WTC11 (cell line): ENCODE measurements at regions not wholly inside any gene's neighbourhood (a gene's known extent, or its start where the extent isn't known, plus 50 kb on each side); places are given as distances from the start of the nearest gene placed in this dataset.

Experiments used
- ATAC-seq: fragments of 200-7000 bp; cut with Tn5 transposase; 2 replicates; pipeline ENCODE4 v1.10.0; 2021; ENCODE audit warnings: mild to moderate bottlenecking, moderate library complexity
- CTCF ChIA-PET: fragments of 300-600 bp; sonication (Branson Sonifier 250); formaldehyde crosslinking; loops from one replicate; lab custom pipeline; 2021; ENCODE audit warnings: antibody characterized with exemption; lab: Charles Lee
- POLR2A ChIA-PET: fragments of 350-600 bp; sonication (Branson Sonifier 250); formaldehyde crosslinking; loops from one replicate; lab custom pipeline; 2021; ENCODE audit warnings: antibody characterized with exemption; lab: Charles Lee
- DNase-seq: peaks from one replicate; pipeline ENCODE4 v3.0.0; 2021; ENCODE audit warnings: low spot score
- H3K27ac Mint-ChIP-seq: 2 replicates; pipeline ENCODE4 v1.8.0; 2021; ENCODE audit warnings: mixed read lengths
- H3K27me3 Mint-ChIP-seq: 2 replicates; pipeline ENCODE4 v1.8.0; 2021; ENCODE audit warnings: low read depth, mild to moderate bottlenecking, moderate library complexity, mixed read lengths
- H3K36me3 Mint-ChIP-seq: 2 replicates; pipeline ENCODE4 v1.8.0; 2021; ENCODE audit warnings: mixed read lengths
- H3K4me1 Mint-ChIP-seq: 2 replicates; pipeline ENCODE4 v1.8.0; 2022; ENCODE audit warnings: mixed read lengths
- H3K4me3 Mint-ChIP-seq: 2 replicates; pipeline ENCODE4 v1.8.0; 2021; ENCODE audit warnings: mild to moderate bottlenecking, moderate library complexity, mixed read lengths
- H3K9me3 Mint-ChIP-seq: 2 replicates; pipeline ENCODE4 v1.8.0; 2021; ENCODE audit warnings: mixed read lengths
- CBFB ChIP-seq: sonication (generic); formaldehyde crosslinking; IDR thresholded peaks from 2 replicates; pipeline ENCODE4 v1.8.1; 2022; ENCODE audit warnings: mild to moderate bottlenecking, low read depth, missing genetic modification reagents
- GRHL2 ChIP-seq: fragments of 250-450 bp; sonication (Bioruptor Pico); IDR thresholded peaks from 2 replicates; pipeline ENCODE4 v1.8.0; 2022; ENCODE audit warnings: mild to moderate bottlenecking, moderate library complexity; ENCODE audit not compliant: insufficient replicate concordance, severe bottlenecking
- HMGA2 ChIP-seq: fragments of 250-450 bp; sonication (Bioruptor Pico); IDR thresholded peaks from 2 replicates; pipeline ENCODE4 v1.4.0; 2021; ENCODE audit warnings: mild to moderate bottlenecking, moderate library complexity
- MXD4 ChIP-seq: fragments of 250-450 bp; sonication (Bioruptor Pico); IDR thresholded peaks from 2 replicates; pipeline ENCODE4 v1.8.0; 2021; ENCODE audit warnings: mild to moderate bottlenecking, moderate library complexity, borderline replicate concordance
- NFATC4 ChIP-seq: fragments of 250-450 bp; sonication (Bioruptor Pico); IDR thresholded peaks from 2 replicates; pipeline ENCODE4 v1.9.0; 2021; ENCODE audit warnings: mild to moderate bottlenecking
- NFE2L1 ChIP-seq: sonication (generic); formaldehyde crosslinking; IDR thresholded peaks from 2 replicates; pipeline ENCODE4 v1.8.1; 2023; ENCODE audit warnings: missing genetic modification reagents
- NR3C1 ChIP-seq: sonication (generic); formaldehyde crosslinking; conservative IDR thresholded peaks from 2 replicates; pipeline ENCODE4 v1.8.1; 2023; ENCODE audit warnings: low read depth, mild to moderate bottlenecking, missing genetic modification reagents
- OVOL2 ChIP-seq: fragments of 250-450 bp; sonication (Bioruptor Pico); IDR thresholded peaks from 2 replicates; pipeline ENCODE4 v1.9.0; 2021; ENCODE audit warnings: mild to moderate bottlenecking, borderline replicate concordance
- RELA ChIP-seq: sonication (generic); formaldehyde crosslinking; IDR thresholded peaks from 2 replicates; pipeline ENCODE4 v1.8.1; 2022; ENCODE audit warnings: missing genetic modification reagents, mild to moderate bottlenecking, borderline replicate concordance
- SMAD3 ChIP-seq: sonication (generic); formaldehyde crosslinking; IDR thresholded peaks from 2 replicates; pipeline ENCODE4 v1.8.0; 2022; ENCODE audit warnings: missing genetic modification reagents, mild to moderate bottlenecking, borderline replicate concordance
- TEAD4 ChIP-seq: sonication (generic); formaldehyde crosslinking; IDR thresholded peaks from 2 replicates; pipeline ENCODE4 v1.8.0; 2022; ENCODE audit warnings: mild to moderate bottlenecking, missing genetic modification reagents
- ZNF232 ChIP-seq: sonication (generic); formaldehyde crosslinking; IDR thresholded peaks from 2 replicates; pipeline ENCODE4 v1.8.0; 2022; ENCODE audit warnings: mild to moderate bottlenecking, missing genetic modification reagents
- ZNF671 ChIP-seq: fragments of 250-450 bp; sonication (Bioruptor Pico); IDR thresholded peaks from 2 replicates; pipeline ENCODE4 v1.8.0; 2021; ENCODE audit warnings: mild to moderate bottlenecking
- TF ChIP-seq, protein P1 (sequence below): sonication (generic); formaldehyde crosslinking; IDR thresholded peaks from 2 replicates; pipeline ENCODE4 v1.8.0; 2022; ENCODE audit warnings: missing genetic modification reagents
- TF ChIP-seq, protein P2 (sequence below): sonication (generic); formaldehyde crosslinking; IDR thresholded peaks from 2 replicates; pipeline ENCODE4 v1.8.1; 2022; ENCODE audit warnings: missing genetic modification reagents, borderline replicate concordance
- TF ChIP-seq, protein P3 (sequence below): sonication (generic); formaldehyde crosslinking; IDR thresholded peaks from 2 replicates; pipeline ENCODE4 v1.8.1; 2022; ENCODE audit warnings: mild to moderate bottlenecking, missing genetic modification reagents, moderate library complexity, borderline replicate concordance
- TF ChIP-seq, protein P4 (sequence below): fragments of 250-450 bp; sonication (Bioruptor Pico); IDR thresholded peaks from 2 replicates; pipeline ENCODE4 v2.1.2; 2022; ENCODE audit warnings: mild to moderate bottlenecking, moderate library complexity
- TF ChIP-seq, protein P5 (sequence below): sonication (generic); formaldehyde crosslinking; IDR thresholded peaks from 2 replicates; pipeline ENCODE4 v1.8.1; 2023; ENCODE audit warnings: mild to moderate bottlenecking, missing genetic modification reagents, moderate library complexity
- TF ChIP-seq, protein P6 (sequence below): sonication (generic); formaldehyde crosslinking; IDR thresholded peaks from 2 replicates; pipeline ENCODE4 v1.8.0; 2022; ENCODE audit warnings: mild to moderate bottlenecking, missing genetic modification reagents
- TF ChIP-seq, protein P7 (sequence below): fragments of 250-450 bp; sonication (Bioruptor Pico); conservative IDR thresholded peaks from 2 replicates; pipeline ENCODE4 v1.9.0; 2021; ENCODE audit warnings: mild to moderate bottlenecking

DNA sequence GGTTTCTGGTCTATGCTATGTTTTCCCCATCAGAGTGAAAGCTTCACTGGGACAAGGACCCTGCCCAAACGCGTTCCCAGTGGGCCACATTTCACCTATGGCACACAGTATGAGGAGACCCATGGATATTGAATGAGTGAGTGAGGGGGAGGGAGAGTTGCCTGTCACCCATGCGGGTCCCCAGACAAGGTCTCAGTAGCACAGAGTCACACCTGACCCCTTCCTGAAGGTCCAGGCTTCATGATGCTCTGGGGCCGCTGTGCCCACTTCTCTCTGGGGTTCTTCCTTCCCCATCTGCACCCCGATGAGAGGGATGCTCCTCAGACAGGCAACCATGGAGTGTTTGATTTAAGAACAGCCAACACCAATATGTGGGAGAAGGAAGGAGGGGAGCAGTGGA, 72.3 kb upstream of the CSF3R start (continued):
- no peak for TF ChIP-seq ZNF671 (CRISPR knock-in tag)
- no peak for TF ChIP-seq OVOL2 (CRISPR knock-in tag)
- TF ChIP-seq, protein P1, sequence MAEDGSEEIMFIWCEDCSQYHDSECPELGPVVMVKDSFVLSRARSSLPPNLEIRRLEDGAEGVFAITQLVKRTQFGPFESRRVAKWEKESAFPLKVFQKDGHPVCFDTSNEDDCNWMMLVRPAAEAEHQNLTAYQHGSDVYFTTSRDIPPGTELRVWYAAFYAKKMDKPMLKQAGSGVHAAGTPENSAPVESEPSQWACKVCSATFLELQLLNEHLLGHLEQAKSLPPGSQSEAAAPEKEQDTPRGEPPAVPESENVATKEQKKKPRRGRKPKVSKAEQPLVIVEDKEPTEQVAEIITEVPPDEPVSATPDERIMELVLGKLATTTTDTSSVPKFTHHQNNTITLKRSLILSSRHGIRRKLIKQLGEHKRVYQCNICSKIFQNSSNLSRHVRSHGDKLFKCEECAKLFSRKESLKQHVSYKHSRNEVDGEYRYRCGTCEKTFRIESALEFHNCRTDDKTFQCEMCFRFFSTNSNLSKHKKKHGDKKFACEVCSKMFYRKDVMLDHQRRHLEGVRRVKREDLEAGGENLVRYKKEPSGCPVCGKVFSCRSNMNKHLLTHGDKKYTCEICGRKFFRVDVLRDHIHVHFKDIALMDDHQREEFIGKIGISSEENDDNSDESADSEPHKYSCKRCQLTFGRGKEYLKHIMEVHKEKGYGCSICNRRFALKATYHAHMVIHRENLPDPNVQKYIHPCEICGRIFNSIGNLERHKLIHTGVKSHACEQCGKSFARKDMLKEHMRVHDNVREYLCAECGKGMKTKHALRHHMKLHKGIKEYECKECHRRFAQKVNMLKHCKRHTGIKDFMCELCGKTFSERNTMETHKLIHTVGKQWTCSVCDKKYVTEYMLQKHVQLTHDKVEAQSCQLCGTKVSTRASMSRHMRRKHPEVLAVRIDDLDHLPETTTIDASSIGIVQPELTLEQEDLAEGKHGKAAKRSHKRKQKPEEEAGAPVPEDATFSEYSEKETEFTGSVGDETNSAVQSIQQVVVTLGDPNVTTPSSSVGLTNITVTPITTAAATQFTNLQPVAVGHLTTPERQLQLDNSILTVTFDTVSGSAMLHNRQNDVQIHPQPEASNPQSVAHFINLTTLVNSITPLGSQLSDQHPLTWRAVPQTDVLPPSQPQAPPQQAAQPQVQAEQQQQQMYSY (CRISPR knock-in tag) = no peak
- no peak for TF ChIP-seq ZNF232 (CRISPR knock-in tag)
- TF ChIP-seq GRHL2 = no peak
- no peak for TF ChIP-seq NFATC4 (CRISPR knock-in tag)

DNA sequence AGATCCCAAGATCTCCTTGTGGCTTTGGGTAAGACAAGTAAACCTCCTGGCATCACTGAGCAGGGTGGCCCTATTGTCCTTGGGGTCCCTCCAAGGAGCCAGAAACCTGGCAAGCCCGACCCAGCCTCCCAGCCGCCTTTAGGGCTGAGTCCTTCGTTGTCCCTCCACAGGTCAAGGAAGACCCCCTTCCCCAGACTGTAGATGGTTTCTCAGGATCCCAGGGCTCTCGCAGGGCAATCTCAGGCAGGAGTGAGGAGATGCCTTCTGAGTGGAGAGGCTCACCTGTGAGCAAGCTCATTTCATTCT, 71.6 kb upstream of the CSF3R start:
- Mint-ChIP-seq H3K36me3 (no peaks in the 10 kb centered on the region), H3K27me3 (peaks cover 31% of the 10 kb centered on the region), H3K27ac (no peak overlapping the region), H3K4me3 (no peak overlapping the region), H3K9me3 (no peaks in the 10 kb centered on the region), H3K4me1 (no peaks in the 10 kb centered on the region)
- ChIA-PET POLR2A (no interaction called here), CTCF (interaction anchor here (0.9 to 3.0 kb wide), 6 partner anchors 11 to 38 kb away, joined by 3 to 17 read pairs (median 4); no protein-coding TSS in a partner anchor)
- DNase-seq (no peak), ATAC-seq (no peak)
- TF ChIP-seq, protein P2, sequence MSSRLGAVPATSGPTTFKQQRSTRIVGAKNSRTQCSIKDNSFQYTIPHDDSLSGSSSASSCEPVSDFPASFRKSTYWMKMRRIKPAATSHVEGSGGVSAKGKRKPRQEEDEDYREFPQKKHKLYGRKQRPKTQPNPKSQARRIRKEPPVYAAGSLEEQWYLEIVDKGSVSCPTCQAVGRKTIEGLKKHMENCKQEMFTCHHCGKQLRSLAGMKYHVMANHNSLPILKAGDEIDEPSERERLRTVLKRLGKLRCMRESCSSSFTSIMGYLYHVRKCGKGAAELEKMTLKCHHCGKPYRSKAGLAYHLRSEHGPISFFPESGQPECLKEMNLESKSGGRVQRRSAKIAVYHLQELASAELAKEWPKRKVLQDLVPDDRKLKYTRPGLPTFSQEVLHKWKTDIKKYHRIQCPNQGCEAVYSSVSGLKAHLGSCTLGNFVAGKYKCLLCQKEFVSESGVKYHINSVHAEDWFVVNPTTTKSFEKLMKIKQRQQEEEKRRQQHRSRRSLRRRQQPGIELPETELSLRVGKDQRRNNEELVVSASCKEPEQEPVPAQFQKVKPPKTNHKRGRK (CRISPR knock-in tag) = no peak
- no peak for TF ChIP-seq NFE2L1
- TF ChIP-seq NFATC4 (CRISPR knock-in tag) = no peak
- TF ChIP-seq, protein P3, sequence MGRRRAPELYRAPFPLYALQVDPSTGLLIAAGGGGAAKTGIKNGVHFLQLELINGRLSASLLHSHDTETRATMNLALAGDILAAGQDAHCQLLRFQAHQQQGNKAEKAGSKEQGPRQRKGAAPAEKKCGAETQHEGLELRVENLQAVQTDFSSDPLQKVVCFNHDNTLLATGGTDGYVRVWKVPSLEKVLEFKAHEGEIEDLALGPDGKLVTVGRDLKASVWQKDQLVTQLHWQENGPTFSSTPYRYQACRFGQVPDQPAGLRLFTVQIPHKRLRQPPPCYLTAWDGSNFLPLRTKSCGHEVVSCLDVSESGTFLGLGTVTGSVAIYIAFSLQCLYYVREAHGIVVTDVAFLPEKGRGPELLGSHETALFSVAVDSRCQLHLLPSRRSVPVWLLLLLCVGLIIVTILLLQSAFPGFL (CRISPR knock-in tag) = no peak
- TF ChIP-seq CBFB (CRISPR knock-in tag) = no peak
- TF ChIP-seq, protein P1 (CRISPR knock-in tag) = no peak
- TF ChIP-seq SMAD3 = no peak
- TF ChIP-seq MXD4 (CRISPR knock-in tag) = no peak
- TF ChIP-seq RELA (CRISPR knock-in tag) = no peak
- TF ChIP-seq, protein P4, sequence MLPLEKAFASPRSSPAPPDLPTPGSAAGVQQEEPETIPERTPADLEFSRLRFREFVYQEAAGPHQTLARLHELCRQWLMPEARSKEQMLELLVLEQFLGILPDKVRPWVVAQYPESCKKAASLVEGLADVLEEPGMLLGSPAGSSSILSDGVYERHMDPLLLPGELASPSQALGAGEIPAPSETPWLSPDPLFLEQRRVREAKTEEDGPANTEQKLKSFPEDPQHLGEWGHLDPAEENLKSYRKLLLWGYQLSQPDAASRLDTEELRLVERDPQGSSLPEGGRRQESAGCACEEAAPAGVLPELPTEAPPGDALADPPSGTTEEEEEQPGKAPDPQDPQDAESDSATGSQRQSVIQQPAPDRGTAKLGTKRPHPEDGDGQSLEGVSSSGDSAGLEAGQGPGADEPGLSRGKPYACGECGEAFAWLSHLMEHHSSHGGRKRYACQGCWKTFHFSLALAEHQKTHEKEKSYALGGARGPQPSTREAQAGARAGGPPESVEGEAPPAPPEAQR (CRISPR knock-in tag) = no peak
- TF ChIP-seq TEAD4 (CRISPR knock-in tag) = no peak
- TF ChIP-seq, protein P5, sequence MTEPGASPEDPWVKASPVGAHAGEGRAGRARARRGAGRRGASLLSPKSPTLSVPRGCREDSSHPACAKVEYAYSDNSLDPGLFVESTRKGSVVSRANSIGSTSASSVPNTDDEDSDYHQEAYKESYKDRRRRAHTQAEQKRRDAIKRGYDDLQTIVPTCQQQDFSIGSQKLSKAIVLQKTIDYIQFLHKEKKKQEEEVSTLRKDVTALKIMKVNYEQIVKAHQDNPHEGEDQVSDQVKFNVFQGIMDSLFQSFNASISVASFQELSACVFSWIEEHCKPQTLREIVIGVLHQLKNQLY (CRISPR knock-in tag) = no peak
- no peak for TF ChIP-seq NR3C1 (CRISPR knock-in tag)
- no peak for TF ChIP-seq HMGA2
- TF ChIP-seq, protein P6, sequence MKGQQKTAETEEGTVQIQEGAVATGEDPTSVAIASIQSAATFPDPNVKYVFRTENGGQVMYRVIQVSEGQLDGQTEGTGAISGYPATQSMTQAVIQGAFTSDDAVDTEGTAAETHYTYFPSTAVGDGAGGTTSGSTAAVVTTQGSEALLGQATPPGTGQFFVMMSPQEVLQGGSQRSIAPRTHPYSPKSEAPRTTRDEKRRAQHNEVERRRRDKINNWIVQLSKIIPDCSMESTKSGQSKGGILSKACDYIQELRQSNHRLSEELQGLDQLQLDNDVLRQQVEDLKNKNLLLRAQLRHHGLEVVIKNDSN (CRISPR knock-in tag) = no peak
- TF ChIP-seq, protein P7, sequence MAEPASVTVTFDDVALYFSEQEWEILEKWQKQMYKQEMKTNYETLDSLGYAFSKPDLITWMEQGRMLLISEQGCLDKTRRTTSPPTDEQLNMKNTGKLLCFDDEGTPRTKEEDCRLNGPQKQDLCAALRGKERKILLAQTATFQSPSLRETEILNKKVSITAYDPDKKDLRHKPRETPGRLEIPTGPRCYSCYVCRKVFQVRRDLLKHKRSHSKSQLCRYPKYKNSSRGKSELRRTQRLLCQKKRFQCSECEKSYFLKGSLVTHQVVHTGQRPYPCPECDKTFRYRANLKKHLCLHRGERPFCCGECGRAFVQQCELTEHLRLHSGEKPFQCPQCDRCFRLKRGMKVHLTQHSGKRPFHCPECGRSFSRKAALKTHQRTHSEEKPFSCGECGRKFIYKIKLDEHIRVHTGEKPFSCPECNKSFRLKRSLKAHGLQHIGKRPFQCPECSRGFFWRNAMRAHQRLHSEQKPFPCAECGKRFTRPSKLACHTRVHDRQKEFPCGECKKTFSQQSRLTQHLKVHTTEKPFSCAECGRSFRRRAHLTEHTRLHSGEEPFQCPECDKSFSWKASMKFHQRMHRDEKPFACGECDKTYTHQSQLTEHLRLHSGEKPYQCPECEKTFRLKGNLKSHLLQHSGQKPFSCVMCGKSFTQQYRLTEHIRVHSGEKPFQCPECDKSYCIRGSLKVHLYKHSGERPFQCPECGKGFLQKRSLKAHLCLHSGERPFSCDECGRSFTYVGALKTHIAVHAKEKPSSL (CRISPR knock-in tag) = no peak
